Kidney glomerular epithelial cell (primary cell): ENCODE measurements at regions not wholly inside any gene's neighbourhood (a gene's known extent, or its start where the extent isn't known, plus 50 kb on each side); places are given as distances from the start of the nearest gene placed in this dataset.
"Not testable (repeated sequence)": the region's sequence is repeated elsewhere in the genome, so short reads cannot be mapped to it uniquely, and the experiment has no call there.

Source experiments
- DNase-seq: peaks from one replicate; lab custom pipeline; 2025; lab: John Stamatoyannopoulos, UW

DNA sequence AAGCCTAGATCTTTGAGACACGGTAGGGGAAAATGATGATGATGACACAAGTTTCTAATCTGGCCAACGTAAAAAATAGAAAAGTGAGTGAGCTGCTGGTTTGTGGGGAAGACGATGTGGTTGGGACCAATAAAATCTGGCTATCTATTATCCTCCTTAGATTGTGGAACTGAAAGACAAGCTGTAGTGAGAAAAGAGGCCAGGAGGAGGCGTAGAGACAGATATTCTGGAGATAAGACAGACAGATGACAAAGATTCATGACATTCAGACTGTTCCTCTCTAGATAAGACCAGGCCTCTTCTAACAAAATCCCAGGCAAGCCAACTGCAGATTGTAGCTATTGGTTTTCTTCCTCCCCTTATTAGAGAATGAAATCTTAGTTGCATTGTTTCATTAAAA lies 376.3 kb upstream of the UBE2E3 start:
- DNase-seq: no peak

DNA sequence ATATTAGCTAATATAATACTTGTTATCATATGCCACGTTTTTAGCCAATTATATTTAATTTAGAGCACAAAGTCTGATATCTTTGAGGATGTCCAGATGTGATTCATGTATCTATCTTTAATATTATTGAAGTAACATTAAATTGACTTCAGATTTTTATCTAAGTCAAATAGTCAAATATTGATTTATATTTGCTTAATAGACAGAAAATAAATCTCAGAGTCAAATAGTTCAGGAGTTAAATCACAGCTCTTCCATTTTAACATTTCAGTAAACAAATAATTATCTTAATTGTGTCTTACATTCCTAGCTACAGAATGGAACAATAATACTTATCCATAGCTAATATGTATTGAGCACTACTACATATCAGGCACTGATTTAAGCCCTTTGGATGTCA lies 379.4 kb upstream of the UBE2E3 start:
- DNase-seq: no peak

DNA sequence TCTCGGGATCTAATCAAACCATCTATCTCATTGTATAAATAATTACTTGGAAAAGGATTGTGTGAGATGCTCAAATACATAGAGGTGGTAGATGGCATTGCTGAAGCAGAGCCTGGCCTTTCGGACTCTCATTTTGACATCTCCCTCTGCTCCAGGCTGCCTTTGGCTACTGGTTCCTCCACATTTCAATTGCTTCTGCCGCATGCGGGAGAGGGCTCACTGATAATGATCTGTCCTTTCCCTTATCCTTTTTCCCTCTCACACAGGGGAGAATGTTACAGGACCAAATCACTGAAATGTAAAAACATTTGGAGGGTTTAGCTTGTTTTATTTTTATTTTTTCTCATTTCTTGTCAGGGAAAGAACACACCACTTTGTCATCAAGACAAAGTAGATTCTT lies 380.6 kb upstream of the UBE2E3 start:
- no peak for DNase-seq

DNA sequence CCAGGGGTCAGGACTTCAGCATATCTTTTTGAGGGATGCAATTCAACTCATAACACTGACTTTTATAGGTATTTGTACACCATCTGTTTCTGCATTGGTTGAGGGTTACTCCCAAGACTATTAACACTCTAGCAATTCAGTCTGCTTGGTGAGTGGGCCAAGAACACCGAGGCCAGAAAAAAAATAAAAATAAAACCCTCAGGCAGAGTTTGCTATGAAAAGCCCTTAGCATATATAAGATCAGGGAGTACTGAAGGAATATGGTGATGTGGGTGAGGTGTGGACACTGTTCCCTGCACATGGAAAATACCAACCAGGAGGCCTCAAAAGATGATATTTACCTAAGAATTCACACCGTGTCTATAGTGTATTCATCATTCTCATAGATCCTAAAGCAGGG lies 383.2 kb upstream of the UBE2E3 start:
- no peak for DNase-seq

DNA sequence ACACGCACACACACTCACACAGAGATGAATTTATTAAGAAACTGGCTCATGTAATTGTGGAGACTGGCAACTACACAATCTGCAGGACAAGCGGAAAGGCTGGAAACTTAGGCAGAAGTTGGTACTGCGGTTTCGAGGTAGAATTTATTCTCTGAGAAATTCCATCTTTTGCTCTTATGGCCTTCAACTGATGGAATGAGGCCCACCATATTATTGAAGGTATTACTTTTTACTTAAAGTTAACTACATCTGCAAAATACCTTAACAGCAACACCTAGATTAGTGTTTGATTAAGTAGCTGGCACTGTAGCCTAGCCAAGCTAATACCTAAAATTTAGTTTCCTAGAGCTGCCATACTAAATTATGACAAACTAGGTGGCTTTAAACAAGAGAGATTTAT lies 384.0 kb upstream of the UBE2E3 start:
- no peak for DNase-seq

DNA sequence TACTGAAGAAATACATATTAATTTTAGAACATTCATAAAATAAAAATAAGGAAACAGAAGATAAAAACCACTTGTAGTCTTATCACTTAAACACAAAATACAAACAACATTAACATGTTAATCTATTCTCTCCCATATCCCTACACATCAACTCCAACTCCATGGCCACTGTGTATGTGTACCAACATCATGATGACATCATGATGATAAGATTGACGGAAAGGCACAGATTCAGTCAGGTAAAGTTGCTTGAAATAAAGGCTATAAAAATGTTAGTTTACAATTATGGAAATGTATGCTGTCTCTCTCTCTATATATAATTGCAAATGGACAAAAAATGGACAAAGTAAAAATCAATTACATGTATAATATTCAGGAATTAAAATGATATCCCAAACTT lies 388.5 kb upstream of the UBE2E3 start:
- DNase-seq: no peak

DNA sequence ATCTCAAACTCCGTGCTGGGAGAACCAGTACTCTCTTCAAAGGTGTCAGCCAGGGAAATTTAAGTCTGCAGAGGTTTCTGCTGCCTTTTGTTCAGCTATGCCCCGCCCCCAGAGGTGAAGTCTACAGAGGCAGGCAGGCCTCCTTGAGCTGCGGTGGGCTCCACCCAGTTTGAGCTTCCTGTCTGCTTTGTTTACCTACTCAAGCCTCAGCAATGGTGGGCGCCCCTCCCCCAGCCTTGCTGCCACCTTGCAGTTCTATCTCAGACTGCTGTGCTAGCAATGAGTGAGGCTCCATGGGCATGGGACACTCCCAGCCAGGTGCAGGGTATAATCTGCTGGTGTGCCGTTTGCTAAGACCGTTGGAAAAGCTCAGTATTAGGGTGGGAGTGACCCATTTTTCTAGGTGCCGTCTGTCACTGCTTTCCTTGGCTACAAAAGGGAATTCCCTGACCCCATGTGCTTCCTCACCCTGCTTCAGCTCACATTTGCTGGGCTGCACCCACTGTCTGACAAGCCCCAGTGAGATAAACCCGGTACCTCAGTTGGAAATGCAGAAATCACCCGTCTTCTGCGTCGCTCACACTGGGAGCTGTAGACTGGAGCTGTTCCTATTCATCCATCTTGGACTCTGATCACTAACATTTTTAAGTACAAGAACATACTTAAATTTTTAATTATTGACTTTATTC lies 389.2 kb upstream of the UBE2E3 start:
- not testable (repeated sequence) for DNase-seq

DNA sequence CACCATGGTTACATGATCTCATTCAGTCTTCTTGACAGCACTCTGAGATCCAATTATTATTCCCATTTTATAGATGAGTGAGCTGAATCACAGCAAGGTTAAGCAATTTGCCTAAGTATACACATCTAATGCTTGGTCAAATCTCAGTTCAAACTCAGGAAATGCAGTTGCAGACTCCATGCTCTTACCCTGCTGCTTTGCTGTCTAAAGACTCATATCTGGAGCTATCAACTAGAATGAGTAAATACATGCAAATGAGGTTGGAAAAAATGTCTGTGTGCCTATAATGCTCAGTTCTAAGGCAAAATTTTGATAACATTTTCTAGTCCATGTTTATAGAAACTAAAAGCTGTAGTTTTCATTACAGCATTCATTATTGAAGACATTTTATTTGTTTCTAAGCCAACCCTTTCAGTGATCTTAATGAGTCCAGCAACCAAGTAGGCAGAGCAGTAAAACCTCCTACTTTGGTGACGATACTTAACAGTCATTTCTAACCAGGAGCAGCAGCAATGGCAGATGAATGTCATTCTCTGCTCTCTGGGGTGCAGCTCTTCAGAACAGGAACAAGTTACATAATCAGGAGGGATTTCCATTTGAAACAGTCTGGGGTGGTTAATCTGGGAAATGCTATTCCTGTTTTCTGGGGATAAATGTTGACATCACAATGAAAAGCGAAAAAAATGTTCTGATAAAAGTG lies 396.8 kb upstream of the UBE2E3 start:
- DNase-seq: no peak

DNA sequence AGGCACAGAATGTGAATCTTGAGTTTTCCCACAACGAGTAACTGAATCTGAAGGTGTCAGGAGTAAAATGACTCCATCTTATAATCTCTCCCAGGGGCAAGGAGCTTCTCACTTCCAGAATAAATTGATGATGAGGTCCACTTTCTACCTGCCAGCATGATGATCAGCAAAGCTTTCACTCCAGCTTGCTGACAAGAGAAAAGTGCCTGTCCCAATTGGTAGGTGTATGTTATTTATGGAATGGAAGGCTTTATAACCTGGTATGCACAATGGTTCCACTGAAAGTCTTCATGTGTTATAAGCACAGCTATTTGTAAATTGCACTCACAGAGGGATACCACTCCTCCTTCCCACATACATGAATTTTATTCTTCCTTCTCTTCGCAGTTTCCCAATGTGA lies 401.0 kb upstream of the UBE2E3 start:
- DNase-seq: no peak

DNA sequence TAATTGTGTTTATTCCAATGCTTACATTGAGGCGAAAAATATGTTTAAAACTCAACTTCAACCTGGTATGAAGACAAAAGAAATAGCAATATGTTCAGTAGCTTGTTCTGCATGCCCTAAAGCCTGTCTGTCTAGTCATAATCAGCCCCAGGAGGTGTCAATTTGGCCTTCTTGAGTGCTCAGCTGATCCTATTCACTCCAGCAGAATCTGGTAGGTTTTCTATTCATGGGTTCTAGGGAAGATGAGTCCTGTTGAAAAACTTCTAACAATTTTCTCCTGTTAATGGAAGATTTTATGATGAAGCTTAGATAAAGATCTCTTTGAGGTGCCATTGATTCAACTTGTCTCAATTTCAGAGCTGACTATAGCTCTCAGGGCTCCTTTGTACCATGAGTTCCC lies 402.0 kb upstream of the UBE2E3 start:
- DNase-seq: no peak

DNA sequence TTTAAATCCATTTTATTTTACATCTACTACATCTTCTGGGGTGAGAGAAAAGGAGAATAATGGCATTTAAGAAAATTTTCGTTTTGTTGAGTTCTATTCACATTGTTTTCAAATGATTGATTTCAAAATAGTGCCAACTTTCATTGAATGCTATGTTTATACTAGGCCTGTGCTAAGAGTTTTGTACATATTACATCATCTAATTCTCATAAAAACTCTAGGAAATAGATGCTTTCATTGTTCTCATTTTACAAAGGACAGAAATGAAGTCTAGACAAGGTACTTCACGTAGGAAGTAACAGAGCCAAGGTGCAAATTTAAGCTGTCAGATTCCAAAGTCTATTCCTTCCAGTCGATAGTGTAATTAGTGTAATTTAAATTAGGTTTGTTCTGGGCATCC lies 402.8 kb upstream of the UBE2E3 start:
- no peak for DNase-seq

DNA sequence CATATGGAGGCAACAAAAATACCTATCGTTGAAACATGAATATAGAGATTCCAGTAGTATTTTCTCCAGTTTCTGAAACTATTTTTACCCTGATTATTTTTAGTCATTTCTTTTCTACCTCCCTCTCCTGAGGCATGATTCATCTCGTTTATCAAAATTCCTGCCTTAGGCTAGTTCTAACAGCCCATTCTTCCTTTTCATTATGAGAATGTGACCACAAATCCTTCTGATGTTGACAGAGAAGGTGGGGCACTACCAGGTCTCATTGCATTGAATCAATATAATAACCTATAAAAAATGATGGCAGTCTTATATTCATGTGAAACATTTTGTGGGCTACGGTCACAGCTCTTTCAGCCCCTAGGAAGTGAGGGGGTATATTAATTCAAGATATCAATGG lies 406.5 kb upstream of the UBE2E3 start:
- DNase-seq: peak; percentile 31

DNA sequence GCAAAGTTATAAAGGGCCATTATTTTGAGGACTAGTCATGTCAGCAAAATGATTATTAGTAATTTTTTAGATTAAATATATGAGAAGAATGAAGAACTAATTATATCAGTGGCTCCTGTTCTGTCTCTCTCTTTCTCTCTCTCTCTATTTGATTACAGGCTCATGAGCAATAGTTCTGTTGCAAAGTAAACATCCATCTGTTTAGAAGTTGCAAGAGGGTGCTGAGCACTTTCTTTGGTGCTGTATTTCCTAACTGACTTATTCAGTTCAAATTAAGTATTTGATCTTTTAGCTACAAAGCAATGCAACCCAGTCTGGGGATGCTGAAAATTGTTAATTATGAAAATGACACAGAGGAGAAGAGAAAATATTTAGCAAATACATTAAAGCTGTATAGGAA lies 408.1 kb upstream of the UBE2E3 start:
- DNase-seq: no peak

DNA sequence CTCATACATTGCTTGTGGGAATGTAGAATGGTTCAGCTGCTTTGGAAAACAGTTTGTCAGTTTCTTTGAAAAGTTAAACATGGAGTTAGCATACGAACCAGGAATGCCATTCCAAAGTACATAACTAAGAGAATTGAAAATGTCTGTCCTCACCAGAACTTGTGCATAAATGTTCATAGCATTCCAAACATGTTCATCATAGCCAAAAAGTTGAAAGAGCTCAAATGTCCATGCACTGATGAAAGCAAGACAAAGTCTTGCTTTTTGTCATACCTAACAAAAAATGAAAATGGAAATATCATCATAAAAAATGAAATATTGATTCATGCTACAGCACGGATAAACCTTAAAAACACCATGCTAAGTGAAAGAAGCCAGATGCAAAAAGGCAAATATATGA lies 408.8 kb upstream of the UBE2E3 start:
- DNase-seq: no peak

DNA sequence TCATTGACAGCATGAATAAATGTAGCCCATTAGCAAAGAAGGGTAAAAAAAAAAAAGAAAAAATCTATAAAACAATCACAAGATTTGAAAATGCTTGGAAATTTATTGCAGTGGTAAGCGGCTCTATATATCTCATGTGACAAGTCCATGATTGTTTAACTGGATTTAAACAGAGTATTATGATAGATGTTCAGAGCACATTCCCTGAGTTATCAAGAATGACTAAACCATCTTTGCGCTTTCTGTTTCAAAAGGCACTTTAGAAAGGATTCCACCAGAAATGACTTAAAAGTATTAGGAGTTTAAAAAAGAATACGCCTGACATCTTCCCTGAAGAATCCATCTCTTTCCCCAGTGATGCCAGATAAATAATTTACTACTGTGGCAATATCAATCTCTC lies 409.5 kb upstream of the UBE2E3 start:
- no peak for DNase-seq

DNA sequence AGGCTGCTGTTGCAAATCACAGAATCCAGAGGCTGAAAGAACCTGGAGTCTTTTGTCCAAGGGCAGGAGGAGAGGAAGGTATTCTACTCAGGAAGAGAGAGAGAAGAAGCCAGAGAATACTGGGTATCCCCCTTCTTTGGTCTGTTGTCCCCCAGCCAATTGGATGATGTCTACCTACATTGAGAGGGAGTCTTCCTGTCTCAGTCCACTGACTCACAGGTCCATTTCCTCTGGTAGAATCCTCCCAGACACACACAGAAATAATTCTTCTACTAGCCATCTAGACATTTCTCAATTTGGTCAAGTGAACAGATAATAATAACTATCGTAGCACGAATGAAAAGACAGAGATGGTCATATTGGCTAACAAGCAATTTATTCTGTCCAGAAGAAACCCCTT lies 416.4 kb upstream of the UBE2E3 start:
- no peak for DNase-seq

DNA sequence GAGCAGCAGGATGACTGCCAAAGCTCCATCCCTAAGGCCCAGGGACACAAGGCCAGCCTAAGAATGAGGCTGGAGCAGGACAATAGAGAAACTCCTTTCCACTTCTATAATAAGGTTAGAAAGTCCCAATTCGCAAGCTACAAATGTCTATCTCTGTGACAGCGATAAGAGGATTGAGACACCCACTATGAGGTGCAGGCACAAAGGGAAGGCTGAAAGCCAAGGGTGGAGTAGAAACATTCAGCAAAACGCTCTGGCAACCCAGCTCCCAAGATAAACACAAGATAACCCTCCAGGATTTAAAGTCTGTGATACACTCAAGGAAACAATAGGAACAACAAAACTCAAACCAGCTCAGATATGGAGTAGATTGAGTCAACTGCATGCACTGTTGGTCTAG lies 418.0 kb upstream of the UBE2E3 start:
- no peak for DNase-seq

DNA sequence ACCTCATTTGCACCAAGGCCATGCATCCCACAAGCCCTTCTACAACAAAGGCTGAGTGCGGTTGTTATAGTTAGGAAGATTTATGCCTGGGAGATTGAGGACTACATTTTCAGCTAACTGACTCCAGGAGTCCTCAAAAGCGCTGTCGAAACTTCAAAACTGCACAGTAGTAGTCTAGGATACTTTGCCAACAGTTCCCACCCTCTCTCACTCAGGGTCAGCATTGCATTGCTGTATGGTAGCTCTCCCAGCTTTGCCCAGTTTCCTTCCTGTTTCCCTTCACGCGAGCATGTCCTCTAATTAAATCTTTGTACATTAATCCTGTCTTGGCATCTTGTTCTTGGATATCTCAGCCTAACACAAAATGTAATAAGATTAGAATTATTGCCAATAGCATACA lies 420.6 kb upstream of the UBE2E3 start:
- peak; percentile 55 for DNase-seq

DNA sequence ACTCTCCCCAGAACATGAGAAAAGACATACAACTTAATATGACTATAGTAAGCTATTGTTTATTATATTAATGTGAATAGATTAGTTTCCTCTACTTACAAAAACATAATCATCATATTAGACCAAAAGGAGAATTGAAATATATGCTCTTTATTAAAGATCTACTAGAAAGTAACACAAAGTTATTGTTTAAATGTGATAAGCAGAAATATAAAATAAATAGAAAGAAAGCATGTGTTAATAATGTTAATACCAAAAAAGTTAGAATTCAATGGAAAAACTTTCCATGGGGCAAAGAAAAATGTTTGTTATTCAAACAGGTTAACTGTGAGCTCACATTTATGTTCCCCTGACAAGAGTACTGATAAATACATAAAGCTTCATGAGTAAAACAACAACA lies 421.4 kb upstream of the UBE2E3 start:
- DNase-seq: no peak

DNA sequence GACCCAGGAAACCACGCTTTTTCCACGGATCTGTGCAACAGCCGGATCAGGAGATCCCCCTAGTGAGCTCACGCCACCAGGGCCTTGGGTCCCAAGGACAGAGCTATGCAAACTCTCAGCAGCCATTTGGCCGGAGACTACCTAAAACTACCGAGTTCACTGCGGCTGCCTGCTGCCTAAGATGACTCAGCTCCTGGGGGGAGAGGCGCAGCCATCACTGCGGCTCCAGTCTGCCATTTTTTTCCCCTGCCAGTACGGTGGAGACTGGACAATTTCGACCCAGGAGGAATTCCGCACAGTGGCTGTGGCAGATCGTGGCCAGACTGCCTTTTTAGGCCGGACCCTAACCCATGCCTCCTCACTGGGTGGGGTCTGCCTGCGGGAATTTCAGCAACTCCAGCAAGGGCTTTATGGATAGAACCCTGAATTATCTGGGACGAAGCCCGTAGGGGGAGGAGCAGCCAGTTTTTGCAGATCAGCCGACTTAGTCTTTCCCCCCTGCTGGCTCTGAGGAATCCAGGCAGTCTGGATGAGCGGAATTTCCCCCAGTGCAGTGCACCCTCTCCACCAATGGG lies 424.9 kb upstream of the UBE2E3 start:
- no peak for DNase-seq

DNA sequence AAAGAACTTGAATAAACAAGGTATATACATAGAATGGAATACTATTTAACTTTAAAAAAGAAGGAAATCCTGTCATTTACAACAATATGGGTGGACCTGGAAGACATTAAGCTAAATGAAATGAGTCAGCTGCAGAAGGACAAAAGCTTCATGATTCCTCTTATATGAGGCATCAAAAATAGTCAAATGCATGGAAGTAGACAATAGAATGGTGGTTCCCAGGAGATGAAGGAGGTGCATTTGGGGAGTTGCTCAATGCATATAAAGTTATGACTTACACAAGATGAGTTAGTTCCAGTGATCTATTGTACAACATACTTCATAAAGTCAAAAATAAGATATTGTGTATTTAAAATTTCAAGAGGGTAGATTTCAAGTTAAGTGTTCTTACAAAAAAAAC lies 426.1 kb upstream of the UBE2E3 start:
- DNase-seq: no peak

DNA sequence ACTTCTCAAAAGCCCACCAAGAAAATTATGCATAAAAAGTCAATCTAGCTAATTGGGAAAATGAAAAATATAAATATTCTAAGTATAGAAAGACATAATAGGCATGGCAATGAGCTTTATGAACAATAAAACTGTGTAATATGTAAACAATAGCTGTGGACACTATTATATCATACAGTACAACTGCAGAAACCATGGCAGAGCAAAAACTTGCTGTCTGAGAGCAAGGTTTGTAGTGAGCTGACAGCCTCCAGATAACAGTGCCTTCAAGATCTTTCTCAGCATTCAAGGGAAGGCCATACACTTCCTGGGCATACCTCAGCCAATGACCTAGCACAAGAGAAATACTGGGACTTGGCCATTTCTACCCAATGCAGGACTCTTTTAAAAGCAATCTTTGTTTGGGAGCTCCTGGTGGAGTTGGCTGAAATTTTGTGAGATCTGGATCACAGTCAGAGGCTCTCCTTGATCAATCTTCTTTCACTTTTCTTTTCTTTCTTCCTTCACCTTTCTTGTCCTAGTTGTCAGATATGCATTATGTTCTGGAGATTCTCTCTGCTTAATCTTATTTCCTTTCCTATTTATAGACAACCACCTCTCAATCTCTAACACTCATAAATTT lies 427.2 kb upstream of the UBE2E3 start:
- no peak for DNase-seq

DNA sequence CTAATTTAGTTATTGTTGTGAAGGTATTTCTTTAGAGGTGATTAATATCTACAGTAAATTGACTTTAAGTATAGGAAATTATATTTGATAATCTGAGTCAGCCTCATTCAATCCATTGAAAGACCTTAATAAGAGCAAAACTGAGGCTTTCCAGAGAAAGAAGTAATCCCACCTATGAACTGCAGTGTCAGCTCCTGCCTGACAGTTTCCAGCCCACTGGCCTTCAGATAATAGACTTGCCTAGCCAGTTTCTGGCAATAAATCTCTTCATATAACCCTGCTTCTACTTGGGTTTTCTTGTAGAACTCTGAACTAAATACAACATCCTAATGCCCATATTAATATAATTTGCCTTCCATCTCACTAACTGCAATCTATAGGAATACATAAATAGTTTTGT lies 437.9 kb upstream of the UBE2E3 start:
- no peak for DNase-seq
